SK-N-SH (cell line): ENCODE measurements at regions not wholly inside any gene's neighbourhood (a gene's known extent, or its start where the extent isn't known, plus 50 kb on each side); places are given as distances from the start of the nearest gene placed in this dataset.

ENCODE experiments used
- CTCF ChIP-seq: fragments of 200-600 bp; sonication (generic); IDR thresholded peaks from 2 replicates; pipeline ENCODE4 v1.6.1; 2017; ENCODE audit warnings: antibody characterized with exemption, mild to moderate bottlenecking, moderate library complexity
- EP300 ChIP-seq, 2 experiments: IDR thresholded peaks; 2 replicates each; pipeline versions ENCODE4 v1.4.0 to v1.6.1; 2012; ENCODE audit warnings: borderline replicate concordance in 1 of 2, low read depth in 1 of 2, low read length in 1 of 2
- GABPA ChIP-seq: IDR thresholded peaks from 2 replicates; pipeline ENCODE4 v1.4.0; 2012; ENCODE audit warnings: low read depth, mild to moderate bottlenecking
- MAX ChIP-seq: IDR thresholded peaks from 2 replicates; pipeline ENCODE4 v1.4.0; 2012; ENCODE audit warnings: low read depth
- MXI1 ChIP-seq: IDR thresholded peaks from 2 replicates; pipeline ENCODE4 v1.6.1; 2012; ENCODE audit warnings: mild to moderate bottlenecking, low read depth, low read length, improper control_type of control experiment
- NRF1 ChIP-seq: IDR thresholded peaks from 2 replicates; pipeline ENCODE4 v1.6.1; 2012; ENCODE audit warnings: low read depth, mild to moderate bottlenecking, low read length
- POLR2AphosphoS5 ChIP-seq: IDR thresholded peaks from 2 replicates; pipeline ENCODE4 v1.6.1; 2012; ENCODE audit warnings: low read depth, low read length
- REST ChIP-seq: IDR thresholded peaks from 2 replicates; pipeline ENCODE4 v1.6.1; 2012; ENCODE audit warnings: mild to moderate bottlenecking, low read depth, low read length, moderate library complexity
- SIN3A ChIP-seq: IDR thresholded peaks from 2 replicates; pipeline ENCODE4 v1.6.1; 2012; ENCODE audit warnings: low read depth, mild to moderate bottlenecking, low read length, moderate library complexity, borderline replicate concordance
- SMC3 ChIP-seq: IDR thresholded peaks from 2 replicates; pipeline ENCODE4 v1.6.1; 2012; ENCODE audit warnings: low read depth, low read length, improper control_type of control experiment
- TAF1 ChIP-seq: IDR thresholded peaks from 2 replicates; pipeline ENCODE4 v1.6.1; 2012; ENCODE audit warnings: low read depth, mild to moderate bottlenecking, low read length, moderate library complexity, borderline replicate concordance
- YY1 ChIP-seq: IDR thresholded peaks from 2 replicates; pipeline ENCODE4 v1.4.0; 2012; ENCODE audit warnings: low read depth, mild to moderate bottlenecking

GRCh38 chr20:39144757-39145156 lies 182.6 kb downstream of the DHX35 start:
- TF ChIP-seq TAF1, result no peak
- no peak for TF ChIP-seq YY1
- no peak for TF ChIP-seq CTCF
- no peak for TF ChIP-seq POLR2AphosphoS5
- no peak for TF ChIP-seq MAX
- no peak for TF ChIP-seq NRF1
- TF ChIP-seq SMC3, result no peak
- no peak for TF ChIP-seq REST
- TF ChIP-seq MXI1, result no peak
- no peak for TF ChIP-seq GABPA
- no peak for TF ChIP-seq EP300 (IDR thresholded peaks at IDR 0.05; ENCODE audit: borderline replicate concordance in 1 of 2, low read depth in 1 of 2, low read length in 1 of 2)
- no peak for TF ChIP-seq SIN3A
